C4-2B (cell line): ENCODE measurements at regions not wholly inside any gene's neighbourhood (a gene's known extent, or its start where the extent isn't known, plus 50 kb on each side); places are given as distances from the start of the nearest gene placed in this dataset.

Experiments
- ZFX ChIP-seq: fragments of 450-650 bp; IDR thresholded peaks from 2 replicates; pipeline ENCODE4 v1.6.1; 2017
- TF ChIP-seq, protein P1 (sequence below): fragments of 450-650 bp; conservative IDR thresholded peaks from 2 replicates; pipeline ENCODE4 v1.5.1; 2017; ENCODE audit warnings: mild to moderate bottlenecking

DNA sequence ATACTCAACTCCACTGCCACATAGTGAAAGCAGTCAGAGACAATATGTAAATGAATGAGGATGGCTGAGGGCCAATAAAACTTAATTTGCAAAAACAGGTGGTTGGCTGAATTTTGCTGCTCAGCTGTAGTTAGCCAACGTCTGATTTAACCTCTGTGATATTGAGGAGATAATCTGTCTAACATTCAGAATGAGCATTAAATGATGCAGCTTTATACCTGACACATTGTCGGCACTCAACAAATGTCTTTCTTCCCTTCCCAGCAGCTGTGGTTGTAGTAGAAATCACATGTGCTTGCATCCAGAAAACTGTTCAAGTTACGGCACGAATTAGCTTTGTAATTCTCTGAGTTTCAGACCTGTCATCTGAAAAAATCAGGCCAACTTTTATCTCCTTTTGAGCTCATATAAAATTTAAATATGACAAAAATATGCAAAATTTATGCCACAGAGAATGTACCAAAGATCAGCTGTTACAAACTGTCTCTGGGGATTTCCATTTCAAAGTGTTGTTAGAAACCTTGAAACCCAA, 1239.7 kb downstream of the GATA3 start:
- TF ChIP-seq, protein P1, sequence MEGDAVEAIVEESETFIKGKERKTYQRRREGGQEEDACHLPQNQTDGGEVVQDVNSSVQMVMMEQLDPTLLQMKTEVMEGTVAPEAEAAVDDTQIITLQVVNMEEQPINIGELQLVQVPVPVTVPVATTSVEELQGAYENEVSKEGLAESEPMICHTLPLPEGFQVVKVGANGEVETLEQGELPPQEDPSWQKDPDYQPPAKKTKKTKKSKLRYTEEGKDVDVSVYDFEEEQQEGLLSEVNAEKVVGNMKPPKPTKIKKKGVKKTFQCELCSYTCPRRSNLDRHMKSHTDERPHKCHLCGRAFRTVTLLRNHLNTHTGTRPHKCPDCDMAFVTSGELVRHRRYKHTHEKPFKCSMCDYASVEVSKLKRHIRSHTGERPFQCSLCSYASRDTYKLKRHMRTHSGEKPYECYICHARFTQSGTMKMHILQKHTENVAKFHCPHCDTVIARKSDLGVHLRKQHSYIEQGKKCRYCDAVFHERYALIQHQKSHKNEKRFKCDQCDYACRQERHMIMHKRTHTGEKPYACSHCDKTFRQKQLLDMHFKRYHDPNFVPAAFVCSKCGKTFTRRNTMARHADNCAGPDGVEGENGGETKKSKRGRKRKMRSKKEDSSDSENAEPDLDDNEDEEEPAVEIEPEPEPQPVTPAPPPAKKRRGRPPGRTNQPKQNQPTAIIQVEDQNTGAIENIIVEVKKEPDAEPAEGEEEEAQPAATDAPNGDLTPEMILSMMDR = no peak
- TF ChIP-seq ZFX = no peak
